Adipocyte (in vitro differentiated cells): ENCODE measurements at regions not wholly inside any gene's neighbourhood (a gene's known extent, or its start where the extent isn't known, plus 50 kb on each side); places are given as distances from the start of the nearest gene placed in this dataset.
"Not testable (repeated sequence)": the region's sequence is repeated elsewhere in the genome, so short reads cannot be mapped to it uniquely, and the experiment has no call there.

Experiments
- DNase-seq: peaks from one replicate; pipeline ENCODE4 v3.0.0-alpha.2; 2015; ENCODE audit warnings: low read depth
- H3K27me3 ChIP-seq: replicated peaks from 2 replicates; pipeline ENCODE4 v1.7.0; 2013; ENCODE audit warnings: mild to moderate bottlenecking, low read length, moderate library complexity; ENCODE audit not compliant: control insufficient read depth, insufficient read depth
- H3K36me3 ChIP-seq: 2 replicates; pipeline ENCODE4 v1.7.0; 2013; ENCODE audit warnings: low read length, mild to moderate bottlenecking, moderate library complexity; ENCODE audit not compliant: control insufficient read depth, insufficient read depth, severe bottlenecking
- H3K4me1 ChIP-seq: 2 replicates; pipeline ENCODE4 v1.7.0; 2013; ENCODE audit warnings: mild to moderate bottlenecking, low read length, moderate library complexity; ENCODE audit not compliant: control insufficient read depth, insufficient read depth
- H3K4me3 ChIP-seq: 2 replicates; pipeline ENCODE4 v1.7.0; 2013; ENCODE audit warnings: mild to moderate bottlenecking, low read length, moderate library complexity
- H3K9ac ChIP-seq: 2 replicates; pipeline ENCODE4 v1.7.0; 2013; ENCODE audit warnings: mild to moderate bottlenecking, low read length, moderate library complexity
- H3K9me3 ChIP-seq: 2 replicates; pipeline ENCODE4 v1.7.0; 2013; ENCODE audit warnings: mild to moderate bottlenecking, low read length, moderate library complexity; ENCODE audit not compliant: control insufficient read depth

GRCh38 chr20:43337036-43337435, 120.7 kb upstream of the SRSF6 start:
- no peak for DNase-seq
- H3K4me1 ChIP-seq: no peaks in the 10 kb centered on the region
- peaks cover 18% of the 10 kb centered on the region for H3K9me3 ChIP-seq
- no peaks in the 10 kb centered on the region for H3K36me3 ChIP-seq
- no peak overlapping the region for H3K4me3 ChIP-seq
- no peak overlapping the region for H3K9ac ChIP-seq
- H3K27me3 ChIP-seq: no peaks in the 10 kb centered on the region

- H3K27me3 ChIP-seq: peaks cover 2% of the 10 kb centered on the region
- H3K4me1 ChIP-seq: no peaks in the 10 kb centered on the region
- no peak for DNase-seq
- H3K9ac ChIP-seq: no peak overlapping the region
- no peaks in the 10 kb centered on the region for H3K36me3 ChIP-seq
- peaks cover 18% of the 10 kb centered on the region for H3K9me3 ChIP-seq
- H3K4me3 ChIP-seq: no peak overlapping the region
Observed at GRCh38 chr20:43334080-43334479, 123.6 kb upstream of the SRSF6 start.

- DNase-seq: no peak
- H3K27me3 ChIP-seq: peaks cover 2% of the 10 kb centered on the region
- no peak overlapping the region for H3K9ac ChIP-seq
- H3K4me1 ChIP-seq: no peaks in the 10 kb centered on the region
- no peak overlapping the region for H3K4me3 ChIP-seq
- H3K9me3 ChIP-seq: peaks cover 18% of the 10 kb centered on the region
- H3K36me3 ChIP-seq: no peaks in the 10 kb centered on the region
Observed at GRCh38 chr20:43331906-43332305, 125.8 kb upstream of the SRSF6 start.

GRCh38 chr20:43328697-43329096, 129.0 kb upstream of the SRSF6 start:
- Histone ChIP-seq H3K9me3 (peaks cover under 1% of the 10 kb centered on the region), H3K9ac (no peak overlapping the region), H3K36me3 (no peaks in the 10 kb centered on the region), H3K27me3 (peaks cover 2% of the 10 kb centered on the region), H3K4me1 (no peaks in the 10 kb centered on the region), H3K4me3 (no peak overlapping the region)
- DNase-seq: no peak

- H3K36me3 ChIP-seq, H3K4me3 ChIP-seq, H3K4me1 ChIP-seq, H3K27me3 ChIP-seq, H3K9ac ChIP-seq, H3K9me3 ChIP-seq, DNase-seq: not testable (repeated sequence)
Observed at GRCh38 chr20:43327234-43327633, 130.5 kb upstream of the SRSF6 start.

- Histone ChIP-seq H3K9ac (no peak overlapping the region), H3K27me3 (peaks cover 2% of the 10 kb centered on the region), H3K4me1 (peaks cover 4% of the 10 kb centered on the region), H3K9me3 (no peaks in the 10 kb centered on the region), H3K4me3 (no peak overlapping the region), H3K36me3 (no peaks in the 10 kb centered on the region)
- DNase-seq: no peak
Observed at GRCh38 chr20:43325926-43326325, 131.8 kb upstream of the SRSF6 start.

- DNase-seq: no peak
- Histone ChIP-seq H3K9me3 (no peaks in the 10 kb centered on the region), H3K27me3 (no peaks in the 10 kb centered on the region)
Observed at GRCh38 chr20:43323592-43323991, 133.9 kb upstream of the PTPRT start.

GRCh38 chr20:43322851-43323250, 133.1 kb upstream of the PTPRT start:
- H3K9ac ChIP-seq: no peak overlapping the region
- H3K4me3 ChIP-seq: no peak overlapping the region
- DNase-seq: no peak
- peaks cover 9% of the 10 kb centered on the region for H3K4me1 ChIP-seq
- H3K27me3 ChIP-seq: peaks cover 4% of the 10 kb centered on the region
- H3K36me3 ChIP-seq: no peaks in the 10 kb centered on the region
- no peaks in the 10 kb centered on the region for H3K9me3 ChIP-seq

More at GRCh38 chr20:43323592-43323991, 133.9 kb upstream of the PTPRT start:
- H3K36me3 ChIP-seq: no peaks in the 10 kb centered on the region
- H3K9ac ChIP-seq: no peak overlapping the region
- peaks cover 9% of the 10 kb centered on the region for H3K4me1 ChIP-seq
- H3K4me3 ChIP-seq: no peak overlapping the region

GRCh38 chr20:43320536-43320935, 130.8 kb upstream of the PTPRT start:
- Histone ChIP-seq H3K4me1 (peaks cover 9% of the 10 kb centered on the region), H3K36me3 (no peaks in the 10 kb centered on the region), H3K4me3 (no peak overlapping the region), H3K9ac (no peak overlapping the region), H3K27me3 (peaks cover 13% of the 10 kb centered on the region), H3K9me3 (no peaks in the 10 kb centered on the region)
- no peak for DNase-seq

GRCh38 chr20:43318755-43319297, 129.1 kb upstream of the PTPRT start:
- Histone ChIP-seq H3K4me1 (peaks cover 9% of the 10 kb centered on the region), H3K36me3 (no peaks in the 10 kb centered on the region), H3K27me3 (peaks cover 20% of the 10 kb centered on the region), H3K9ac (no peak overlapping the region), H3K4me3 (no peak overlapping the region), H3K9me3 (no peaks in the 10 kb centered on the region)
- no peak for DNase-seq

- H3K9ac ChIP-seq: no peak overlapping the region
- no peaks in the 10 kb centered on the region for H3K9me3 ChIP-seq
- H3K36me3 ChIP-seq: no peaks in the 10 kb centered on the region
- DNase-seq: no peak
- H3K4me1 ChIP-seq: peaks cover 5% of the 10 kb centered on the region
- no peak overlapping the region for H3K4me3 ChIP-seq
- H3K27me3 ChIP-seq: peaks cover 25% of the 10 kb centered on the region
Observed at GRCh38 chr20:43316271-43316670, 126.6 kb upstream of the PTPRT start.

GRCh38 chr20:43309266-43309665, 119.6 kb upstream of the PTPRT start:
- no peak for DNase-seq
- H3K36me3 ChIP-seq: no peaks in the 10 kb centered on the region
- H3K4me1 ChIP-seq: no peaks in the 10 kb centered on the region

More at GRCh38 chr20:43309266-43309665, 119.6 kb upstream of the PTPRT start:
- H3K4me3 ChIP-seq: no peak overlapping the region
- H3K27me3 ChIP-seq: peaks cover 14% of the 10 kb centered on the region
- peaks cover 2% of the 10 kb centered on the region for H3K9me3 ChIP-seq
- H3K9ac ChIP-seq: no peak overlapping the region
